Testis (tissue), 2 donors: ENCODE measurements at regions not wholly inside any gene's neighbourhood (a gene's known extent, or its start where the extent isn't known, plus 50 kb on each side); places are given as distances from the start of the nearest gene placed in this dataset.

ENCODE experiments used
- POLR2A ChIP-seq: fragments of 450-650 bp; IDR thresholded peaks from one replicate; pipeline ENCODE4 v1.6.1; 2017; ENCODE audit warnings: antibody characterized with exemption, mild to moderate bottlenecking, moderate library complexity
- TF ChIP-seq, protein P1 (sequence below), 3 experiments: fragments of 450-650 bp in 2 of 3; fragments of 200-600 bp in 1 of 3; sonication (generic) in 1 of 3; IDR thresholded peaks; one replicate each; pipeline ENCODE4 v1.5.1; 2016 to 2019; ENCODE audit warnings: antibody characterized with exemption in 3 of 3, mild to moderate bottlenecking in 2 of 3, moderate library complexity in 1 of 3

- TF ChIP-seq, protein P1, sequence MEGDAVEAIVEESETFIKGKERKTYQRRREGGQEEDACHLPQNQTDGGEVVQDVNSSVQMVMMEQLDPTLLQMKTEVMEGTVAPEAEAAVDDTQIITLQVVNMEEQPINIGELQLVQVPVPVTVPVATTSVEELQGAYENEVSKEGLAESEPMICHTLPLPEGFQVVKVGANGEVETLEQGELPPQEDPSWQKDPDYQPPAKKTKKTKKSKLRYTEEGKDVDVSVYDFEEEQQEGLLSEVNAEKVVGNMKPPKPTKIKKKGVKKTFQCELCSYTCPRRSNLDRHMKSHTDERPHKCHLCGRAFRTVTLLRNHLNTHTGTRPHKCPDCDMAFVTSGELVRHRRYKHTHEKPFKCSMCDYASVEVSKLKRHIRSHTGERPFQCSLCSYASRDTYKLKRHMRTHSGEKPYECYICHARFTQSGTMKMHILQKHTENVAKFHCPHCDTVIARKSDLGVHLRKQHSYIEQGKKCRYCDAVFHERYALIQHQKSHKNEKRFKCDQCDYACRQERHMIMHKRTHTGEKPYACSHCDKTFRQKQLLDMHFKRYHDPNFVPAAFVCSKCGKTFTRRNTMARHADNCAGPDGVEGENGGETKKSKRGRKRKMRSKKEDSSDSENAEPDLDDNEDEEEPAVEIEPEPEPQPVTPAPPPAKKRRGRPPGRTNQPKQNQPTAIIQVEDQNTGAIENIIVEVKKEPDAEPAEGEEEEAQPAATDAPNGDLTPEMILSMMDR (IDR thresholded peaks at IDR 0.05): no peak
- TF ChIP-seq POLR2A: no peak
Measured at GRCh38 chr5:159640446-159640845, 275.8 kb upstream of the ADRA1B start.
